C4-2B (cell line): ENCODE measurements at regions not wholly inside any gene's neighbourhood (a gene's known extent, or its start where the extent isn't known, plus 50 kb on each side); places are given as distances from the start of the nearest gene placed in this dataset.

Source experiments
- CTCF ChIP-seq: fragments of 450-650 bp; conservative IDR thresholded peaks from 2 replicates; pipeline ENCODE4 v1.5.1; 2017; ENCODE audit warnings: mild to moderate bottlenecking
- ZFX ChIP-seq: fragments of 450-650 bp; IDR thresholded peaks from 2 replicates; pipeline ENCODE4 v1.6.1; 2017

DNA sequence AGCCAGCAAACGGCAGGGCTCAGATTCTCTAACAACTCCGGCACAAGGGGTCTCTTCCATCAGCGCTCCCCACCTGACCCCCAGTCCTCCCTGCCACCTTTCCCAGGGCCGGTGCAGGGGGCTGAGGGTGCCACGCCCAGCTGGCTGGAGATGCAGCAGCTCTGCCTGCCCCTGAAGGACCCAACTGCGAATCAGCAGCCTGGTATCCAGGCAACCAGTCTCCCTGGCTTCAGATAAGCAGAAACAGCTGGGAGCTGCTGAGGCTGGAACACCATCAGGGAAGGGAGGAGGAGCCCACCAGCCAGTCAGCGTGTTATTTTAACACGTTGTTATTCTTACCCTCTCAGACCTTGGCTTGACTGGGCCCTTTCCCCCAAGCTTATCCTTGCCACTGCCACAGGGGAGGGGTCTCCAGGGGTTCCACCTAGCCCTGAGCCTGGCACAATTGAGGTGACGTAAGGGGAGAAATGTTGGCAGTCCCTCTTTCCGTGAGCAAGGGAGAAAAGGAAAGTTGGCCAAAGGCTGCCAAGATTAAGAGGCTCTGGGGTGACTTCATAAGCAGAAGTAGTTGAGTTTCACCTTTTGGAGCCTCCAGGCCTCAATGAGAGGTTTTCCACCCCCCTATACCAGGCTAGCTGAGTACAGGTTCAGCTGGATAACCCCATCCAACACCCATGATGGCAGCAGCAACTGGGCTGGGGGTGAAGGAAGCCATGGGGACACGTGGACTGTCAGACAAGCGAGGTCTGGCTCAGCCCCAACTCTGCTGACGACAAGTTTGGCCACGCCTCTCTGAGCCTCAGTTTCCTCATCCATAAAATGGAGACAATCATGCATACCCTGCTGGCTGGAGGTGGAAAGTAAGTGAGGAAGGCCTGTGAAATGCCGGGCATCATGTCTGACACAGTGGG, 91.1 kb downstream of the IRF2BPL start:
- TF ChIP-seq CTCF (no peak), ZFX (no peak)
